AG10803 (cell line): ENCODE measurements at regions not wholly inside any gene's neighbourhood (a gene's known extent, or its start where the extent isn't known, plus 50 kb on each side); places are given as distances from the start of the nearest gene placed in this dataset.

Source experiments
- DNase-seq: peaks from one replicate; pipeline ENCODE4 v3.0.0; 2010; ENCODE audit warnings: low read depth
- H3K4me3 ChIP-seq: 2 replicates; pipeline ENCODE4 v1.5.1; 2011; ENCODE audit warnings: mild to moderate bottlenecking, low read length, control low read depth
- CTCF ChIP-seq: conservative IDR thresholded peaks from 2 replicates; pipeline ENCODE4 v1.5.1; 2011; ENCODE audit warnings: mild to moderate bottlenecking, low read length, control low read depth, inconsistent platforms

GRCh38 chr19:29395111-29395733 is 130.6 kb upstream of the VSTM2B start:
- TF ChIP-seq CTCF: no peak
- no peak overlapping the region for H3K4me3 ChIP-seq

GRCh38 chr19:29395734-29396414 is 129.9 kb upstream of the VSTM2B start:
- TF ChIP-seq CTCF: no peak
- DNase-seq: no peak
- no peak overlapping the region for H3K4me3 ChIP-seq

More at GRCh38 chr19:29395111-29395733, 130.6 kb upstream of the VSTM2B start:
- no peak for DNase-seq

- TF ChIP-seq CTCF: no peak
- DNase-seq: no peak
- no peak overlapping the region for H3K4me3 ChIP-seq
Observed at GRCh38 chr19:29396925-29397324, 128.9 kb upstream of the VSTM2B start.

- no peak for DNase-seq
- TF ChIP-seq CTCF: no peak
- H3K4me3 ChIP-seq: no peak overlapping the region
Observed at GRCh38 chr19:29397748-29398147, 128.0 kb upstream of the VSTM2B start.

- no peak for DNase-seq
- H3K4me3 ChIP-seq: no peak overlapping the region
- TF ChIP-seq CTCF: no peak
Observed at GRCh38 chr19:29399804-29400203, 126.0 kb upstream of the VSTM2B start.

- H3K4me3 ChIP-seq: no peak overlapping the region
- no peak for TF ChIP-seq CTCF
- DNase-seq: no peak
Observed at GRCh38 chr19:29400917-29401711, 124.7 kb upstream of the VSTM2B start.
